ENCODE measurements at regions not wholly inside any gene's neighbourhood (a gene's known extent, or its start where the extent isn't known, plus 50 kb on each side); places are given as distances from the start of the nearest gene placed in this dataset.

- TF ChIP-seq CTCF (IDR thresholded peaks at IDR 0.05) (no peak), POLR2A (IDR thresholded peaks at IDR 0.05) (no peak)
Observed at GRCh38 chr9:134516464-134516863, 125.1 kb upstream of the COL5A1 start.

Data from body of pancreas (tissue), 4 donors.